ENCODE measurements at regions not wholly inside any gene's neighbourhood (a gene's known extent, or its start where the extent isn't known, plus 50 kb on each side); places are given as distances from the start of the nearest gene placed in this dataset.

DNA sequence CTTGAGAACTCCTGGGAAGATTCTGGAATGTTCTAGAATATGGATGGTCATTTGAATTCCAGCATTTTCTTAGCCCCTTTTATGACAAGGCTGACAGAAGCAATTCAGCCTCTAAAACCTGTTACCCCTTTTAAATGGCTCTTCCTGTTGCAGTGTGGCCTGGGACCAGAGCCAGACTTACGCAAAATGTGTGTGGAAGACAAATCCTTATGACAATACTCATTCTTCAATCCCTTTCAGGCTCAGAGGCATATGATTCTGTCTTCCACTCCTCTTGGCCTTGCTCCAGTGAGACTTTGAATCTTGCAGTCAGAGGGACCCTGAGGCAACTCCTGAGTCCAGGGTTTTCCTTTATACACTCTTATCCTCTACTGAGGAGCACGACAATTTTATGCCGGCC lies 287.0 kb downstream of the CLIC5 start:
- H3K9me3 Mint-ChIP-seq: no peaks in the 10 kb centered on the region
- no peaks in the 10 kb centered on the region for H3K9me3 ChIP-seq
- no peaks in the 10 kb centered on the region for H3K4me1 ChIP-seq (ENCODE audit: control insufficient read depth in 1 of 2, extremely low read depth in 1 of 2, insufficient read depth in 2 of 2, low read length in 2 of 2)
- no peak for ATAC-seq (replicated peaks in 1 of 4)
- no peaks in the 10 kb centered on the region for H3K4me1 Mint-ChIP-seq
- ChIA-PET CTCF (interaction anchor here in 1 of 2 donors (0.8 kb wide), 1 partner anchor 14 kb away, joined by 3 read pairs; no protein-coding TSS in a partner anchor), POLR2A (no interaction called here)
- no peaks in the 10 kb centered on the region for H3K27me3 ChIP-seq (replicated peaks in 1 of 2; ENCODE audit: control insufficient read depth in 2 of 2, extremely low read depth in 1 of 2, insufficient read depth in 2 of 2, low read length in 1 of 2)
- no peak for DNase-seq
- no peaks in the 10 kb centered on the region for H3K36me3 ChIP-seq (ENCODE audit: control insufficient read depth in 2 of 2, extremely low read depth in 1 of 2, insufficient read depth in 1 of 2, low read length in 1 of 2)
- 100% methylated on average over 1 of the region's 3 CpGs for WGBS (ENCODE audit: insufficient coverage)
- H3K4me3 ChIP-seq (ENCODE audit: control insufficient read depth in 1 of 2, extremely low read depth in 1 of 2, low read length in 1 of 2): no peak overlapping the region
- H3K27ac ChIP-seq (ENCODE audit: low read length): no peak overlapping the region
- H3K4me3 Mint-ChIP-seq: no peak overlapping the region
- H3K27ac Mint-ChIP-seq: no peak overlapping the region
- H3K36me3 Mint-ChIP-seq: no peaks in the 10 kb centered on the region
- H3K27me3 Mint-ChIP-seq: no peaks in the 10 kb centered on the region

DNA sequence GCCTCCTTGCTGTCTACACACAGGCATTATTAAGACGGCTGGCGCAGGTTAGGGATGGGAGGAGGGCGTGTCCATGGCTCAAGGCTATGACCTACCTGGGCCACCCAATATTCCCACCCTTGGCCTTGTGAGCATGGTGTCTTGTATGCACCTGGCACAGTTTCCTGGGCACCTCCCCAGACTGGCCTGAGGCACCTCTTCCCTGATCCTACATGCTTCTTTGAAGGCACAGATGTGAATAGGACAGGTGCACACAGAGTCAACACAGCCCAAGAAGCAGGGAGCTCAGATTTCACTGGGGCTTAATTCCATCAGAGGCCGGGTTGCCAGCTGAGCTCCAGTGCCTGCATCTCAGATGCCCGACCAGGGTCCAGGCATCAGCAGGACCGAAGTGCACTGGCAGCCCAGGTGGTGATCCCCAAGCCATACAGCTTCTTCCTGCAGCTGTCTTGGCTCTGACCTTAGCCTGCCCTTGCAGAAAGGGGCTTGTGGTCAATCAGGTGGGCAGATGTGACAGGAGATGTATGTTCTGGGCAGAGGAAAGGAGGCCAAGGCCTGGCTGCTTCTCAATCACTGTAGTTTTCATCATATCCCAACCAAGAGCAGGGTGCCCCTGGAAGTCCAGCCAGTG lies 287.7 kb downstream of the CLIC5 start:
- Mint-ChIP-seq H3K36me3 (peaks cover 2% of the 10 kb centered on the region), H3K9me3 (peaks cover under 1 to 3% (median 3%) of the 10 kb centered on the region in 3 donors), H3K4me1 (no peaks in the 10 kb centered on the region), H3K4me3 (no peak overlapping the region), H3K27ac (no peak overlapping the region), H3K27me3 (peaks cover 0 to under 1% of the 10 kb centered on the region in 2 donors)
- POLR2A ChIA-PET: no interaction called here
- CTCF ChIA-PET: interaction anchor here in 1 of 2 donors (0.6 kb wide), 1 partner anchor 1538 kb away, joined by 3 read pairs; no protein-coding TSS in a partner anchor
- Histone ChIP-seq H3K9me3 (no peaks in the 10 kb centered on the region), H3K4me1 (ENCODE audit: control insufficient read depth in 1 of 2, extremely low read depth in 1 of 2, insufficient read depth in 2 of 2, low read length in 2 of 2) (no peaks in the 10 kb centered on the region), H3K27me3 (replicated peaks in 1 of 2; ENCODE audit: control insufficient read depth in 2 of 2, extremely low read depth in 1 of 2, insufficient read depth in 2 of 2, low read length in 1 of 2) (no peaks in the 10 kb centered on the region), H3K27ac (ENCODE audit: low read length) (no peak overlapping the region), H3K36me3 (ENCODE audit: control insufficient read depth in 2 of 2, extremely low read depth in 1 of 2, insufficient read depth in 1 of 2, low read length in 1 of 2) (no peaks in the 10 kb centered on the region), H3K4me3 (ENCODE audit: control insufficient read depth in 1 of 2, extremely low read depth in 1 of 2, low read length in 1 of 2) (no peak overlapping the region)
- no peak for ATAC-seq (replicated peaks in 1 of 4)
- 86% methylated on average over 3 of the region's 6 CpGs for WGBS (ENCODE audit: insufficient coverage)
- no peak for DNase-seq

DNA sequence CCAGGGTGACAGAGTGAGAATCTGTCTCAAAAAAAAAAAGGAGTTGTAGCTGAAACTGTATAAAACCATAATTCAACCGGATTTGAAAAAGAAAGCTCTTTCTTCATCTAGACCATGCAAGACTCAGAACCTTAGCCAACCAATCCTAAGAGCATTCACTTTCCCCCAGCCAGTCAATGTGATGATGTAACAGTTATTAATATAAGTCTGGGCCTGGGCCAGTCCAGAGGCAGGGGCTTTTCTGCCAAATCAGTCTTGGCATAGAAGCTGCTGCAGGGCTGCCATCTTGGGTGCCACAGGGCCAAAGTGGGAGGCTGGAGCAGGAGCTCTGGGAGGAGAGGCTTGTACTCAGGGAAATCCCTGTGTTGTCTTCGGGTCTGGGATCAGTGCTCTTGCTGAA lies 288.4 kb downstream of the CLIC5 start:
- peaks cover 4% of the 10 kb centered on the region for H3K36me3 Mint-ChIP-seq
- POLR2A ChIA-PET: no interaction called here
- no peak for DNase-seq
- CTCF ChIA-PET: interaction anchor here in 1 of 2 donors (0.9 kb wide), 1 partner anchor 9 kb away, joined by 3 read pairs; no protein-coding TSS in a partner anchor
- Histone ChIP-seq H3K27ac (ENCODE audit: low read length) (no peak overlapping the region), H3K4me3 (ENCODE audit: control insufficient read depth in 1 of 2, extremely low read depth in 1 of 2, low read length in 1 of 2) (no peak overlapping the region), H3K36me3 (ENCODE audit: control insufficient read depth in 2 of 2, extremely low read depth in 1 of 2, insufficient read depth in 1 of 2, low read length in 1 of 2) (no peaks in the 10 kb centered on the region), H3K27me3 (replicated peaks in 1 of 2; ENCODE audit: control insufficient read depth in 2 of 2, extremely low read depth in 1 of 2, insufficient read depth in 2 of 2, low read length in 1 of 2) (no peaks in the 10 kb centered on the region), H3K4me1 (ENCODE audit: control insufficient read depth in 1 of 2, extremely low read depth in 1 of 2, insufficient read depth in 2 of 2, low read length in 2 of 2) (no peaks in the 10 kb centered on the region), H3K9me3 (no peaks in the 10 kb centered on the region)
- H3K4me1 Mint-ChIP-seq: no peaks in the 10 kb centered on the region
- no peak overlapping the region for H3K4me3 Mint-ChIP-seq
- ATAC-seq (replicated peaks in 1 of 4): no peak
- no CpG with 5 or more reads among the region's 2 CpGs for WGBS (ENCODE audit: insufficient coverage)
- peaks cover 4 to 6% (median 6%) of the 10 kb centered on the region in 3 donors for H3K9me3 Mint-ChIP-seq
- no peak overlapping the region for H3K27ac Mint-ChIP-seq
- H3K27me3 Mint-ChIP-seq: peaks cover 0 to 4% of the 10 kb centered on the region in 2 donors

DNA sequence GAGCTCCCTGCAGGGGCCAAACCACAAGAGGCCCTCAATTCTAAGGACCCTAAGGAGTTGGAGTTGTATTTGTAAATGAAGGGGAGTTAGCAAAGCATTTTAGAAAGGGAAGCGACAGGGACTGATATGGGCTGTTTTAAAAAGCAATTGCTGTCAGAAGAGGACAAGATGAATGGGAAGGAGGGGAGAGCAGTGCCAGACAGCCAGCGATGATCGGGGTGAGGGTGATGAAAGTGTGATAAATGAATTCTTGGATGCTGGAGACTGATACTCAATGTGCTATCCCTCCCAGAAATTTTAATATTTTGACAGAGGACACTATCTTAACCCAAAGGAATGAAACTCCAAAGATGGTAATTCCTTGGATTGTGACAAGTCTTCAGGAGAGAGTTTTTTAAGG lies 289.2 kb downstream of the CLIC5 start:
- no peaks in the 10 kb centered on the region for H3K4me1 Mint-ChIP-seq
- Histone ChIP-seq H3K36me3 (ENCODE audit: control insufficient read depth in 2 of 2, extremely low read depth in 1 of 2, insufficient read depth in 1 of 2, low read length in 1 of 2) (no peaks in the 10 kb centered on the region), H3K4me1 (ENCODE audit: control insufficient read depth in 1 of 2, extremely low read depth in 1 of 2, insufficient read depth in 2 of 2, low read length in 2 of 2) (no peaks in the 10 kb centered on the region), H3K9me3 (no peaks in the 10 kb centered on the region), H3K27ac (ENCODE audit: low read length) (no peak overlapping the region), H3K4me3 (ENCODE audit: control insufficient read depth in 1 of 2, extremely low read depth in 1 of 2, low read length in 1 of 2) (no peak overlapping the region), H3K27me3 (replicated peaks in 1 of 2; ENCODE audit: control insufficient read depth in 2 of 2, extremely low read depth in 1 of 2, insufficient read depth in 2 of 2, low read length in 1 of 2) (no peaks in the 10 kb centered on the region)
- H3K4me3 Mint-ChIP-seq: no peak overlapping the region
- ChIA-PET POLR2A (no interaction called here), CTCF (interaction anchor here in 1 of 2 donors (0.9 kb wide), 1 partner anchor 8 kb away, joined by 3 read pairs; no protein-coding TSS in a partner anchor)
- DNase-seq: no peak
- no peak overlapping the region for H3K27ac Mint-ChIP-seq
- WGBS (ENCODE audit: insufficient coverage): no CpG with 5 or more reads among the region's 3 CpGs
- peaks cover 4 to 6% (median 6%) of the 10 kb centered on the region in 3 donors for H3K9me3 Mint-ChIP-seq
- peaks cover 0 to 4% of the 10 kb centered on the region in 2 donors for H3K27me3 Mint-ChIP-seq
- H3K36me3 Mint-ChIP-seq: peaks cover 4% of the 10 kb centered on the region
- no peak for ATAC-seq (replicated peaks in 1 of 4)

DNA sequence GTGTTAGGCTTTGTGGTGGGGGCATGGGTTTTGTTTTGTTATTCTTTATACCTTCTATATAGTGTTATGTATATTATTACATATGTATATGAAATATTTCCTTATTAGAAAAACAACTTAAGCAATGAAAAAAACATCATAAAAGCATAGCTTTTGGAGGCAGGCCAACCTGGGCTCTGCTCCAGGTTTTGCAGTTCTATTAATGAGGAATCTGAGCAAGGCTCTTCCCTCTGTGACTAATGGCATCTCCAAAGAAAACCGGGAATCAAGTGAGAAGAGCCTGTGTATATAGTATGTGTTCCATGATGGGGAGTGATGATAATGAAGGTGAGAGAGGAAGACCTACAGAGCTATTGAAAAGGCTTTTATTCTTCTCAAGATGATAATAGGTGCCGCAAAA lies 291.1 kb downstream of the CLIC5 start:
- H3K27ac ChIP-seq (ENCODE audit: low read length): no peak overlapping the region
- ATAC-seq (replicated peaks in 1 of 4): no peak
- H3K27me3 Mint-ChIP-seq: peaks cover 0 to 4% of the 10 kb centered on the region in 2 donors

DNA sequence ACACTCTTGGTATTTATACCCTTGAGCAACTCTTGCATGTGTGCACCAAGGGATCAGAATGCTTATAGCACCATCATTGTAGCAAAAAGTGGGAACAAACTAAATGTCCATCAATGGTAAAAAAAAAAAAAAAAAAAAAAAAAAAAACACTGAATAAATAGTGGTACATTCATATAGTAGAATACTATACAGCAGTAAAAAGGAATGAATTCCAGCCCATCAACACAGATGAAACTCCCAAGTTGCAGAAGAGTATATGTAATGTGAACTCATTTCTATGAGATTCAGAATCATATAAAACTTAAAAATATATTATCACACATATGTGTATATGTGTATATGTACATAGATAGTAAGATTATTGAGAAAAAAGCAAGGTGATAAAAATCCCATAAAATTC lies 291.6 kb downstream of the CLIC5 start:
- CTCF ChIA-PET: interaction anchor here (0.5 to 1.3 kb wide), 4 partner anchors 9 to 1068 kb away, joined by 3 to 5 read pairs (median 4); no protein-coding TSS in a partner anchor
- Mint-ChIP-seq H3K9me3 (peaks cover 4 to 6% (median 6%) of the 10 kb centered on the region in 3 donors), H3K27me3 (peaks cover 0 to 4% of the 10 kb centered on the region in 2 donors), H3K4me1 (no peaks in the 10 kb centered on the region), H3K27ac (no peak overlapping the region), H3K36me3 (peaks cover 4% of the 10 kb centered on the region), H3K4me3 (no peak overlapping the region)
- Histone ChIP-seq H3K9me3 (no peaks in the 10 kb centered on the region), H3K36me3 (ENCODE audit: control insufficient read depth in 2 of 2, extremely low read depth in 1 of 2, insufficient read depth in 1 of 2, low read length in 1 of 2) (no peaks in the 10 kb centered on the region), H3K4me3 (ENCODE audit: control insufficient read depth in 1 of 2, extremely low read depth in 1 of 2, low read length in 1 of 2) (no peak overlapping the region), H3K4me1 (ENCODE audit: control insufficient read depth in 1 of 2, extremely low read depth in 1 of 2, insufficient read depth in 2 of 2, low read length in 2 of 2) (no peaks in the 10 kb centered on the region), H3K27ac (ENCODE audit: low read length) (no peak overlapping the region), H3K27me3 (replicated peaks in 1 of 2; ENCODE audit: control insufficient read depth in 2 of 2, extremely low read depth in 1 of 2, insufficient read depth in 2 of 2, low read length in 1 of 2) (no peaks in the 10 kb centered on the region)
- ATAC-seq (replicated peaks in 1 of 4) (no peak), DNase-seq (no peak)
- POLR2A ChIA-PET: interaction anchor here in 1 of 2 donors (0.7 kb wide), 1 partner anchor 13 kb away, joined by 6 read pairs; no protein-coding TSS in a partner anchor

More for the DNA sequence above, 291.1 kb downstream of the CLIC5 start:
- Histone ChIP-seq H3K4me3 (ENCODE audit: control insufficient read depth in 1 of 2, extremely low read depth in 1 of 2, low read length in 1 of 2) (no peak overlapping the region), H3K9me3 (no peaks in the 10 kb centered on the region), H3K36me3 (ENCODE audit: control insufficient read depth in 2 of 2, extremely low read depth in 1 of 2, insufficient read depth in 1 of 2, low read length in 1 of 2) (no peaks in the 10 kb centered on the region), H3K4me1 (ENCODE audit: control insufficient read depth in 1 of 2, extremely low read depth in 1 of 2, insufficient read depth in 2 of 2, low read length in 2 of 2) (no peaks in the 10 kb centered on the region), H3K27me3 (replicated peaks in 1 of 2; ENCODE audit: control insufficient read depth in 2 of 2, extremely low read depth in 1 of 2, insufficient read depth in 2 of 2, low read length in 1 of 2) (no peaks in the 10 kb centered on the region)
- CTCF ChIA-PET: interaction anchor here (0.5 to 1.4 kb wide), 3 partner anchors 10 to 199 kb away, joined by 3 to 5 read pairs (median 4); no protein-coding TSS in a partner anchor
- POLR2A ChIA-PET: no interaction called here
- Mint-ChIP-seq H3K9me3 (peaks cover 4 to 6% (median 6%) of the 10 kb centered on the region in 3 donors), H3K4me1 (no peaks in the 10 kb centered on the region), H3K36me3 (peaks cover 4% of the 10 kb centered on the region), H3K4me3 (no peak overlapping the region), H3K27ac (no peak overlapping the region)
- DNase-seq: no peak
- no CpG with 5 or more reads among the region's 2 CpGs for WGBS (ENCODE audit: insufficient coverage)

Measured in T-cell (primary cell).